Keratinocyte (primary cell): ENCODE measurements at regions not wholly inside any gene's neighbourhood (a gene's known extent, or its start where the extent isn't known, plus 50 kb on each side); places are given as distances from the start of the nearest gene placed in this dataset.
"Not testable (repeated sequence)": the region's sequence is repeated elsewhere in the genome, so short reads cannot be mapped to it uniquely, and the experiment has no call there.

Experiments used
- DNase-seq: peaks from one replicate; pipeline ENCODE4 v3.0.0-alpha.2; 2011; ENCODE audit warnings: low read depth, missing footprints, low spot score
- FAIRE-seq: peaks from 2 replicates; lab custom pipeline; 2011; peaks lifted over from hg19 to GRCh38; lab: Jason Lieb, UNC
- H2AFZ ChIP-seq: 2 replicates; pipeline ENCODE4 v1.6.0; 2012; ENCODE audit warnings: low read length, control low read depth, inconsistent platforms; ENCODE audit not compliant: control insufficient read depth
- H3K27ac ChIP-seq: 2 replicates; pipeline ENCODE4 v1.5.1; 2011; ENCODE audit warnings: low read length; ENCODE audit not compliant: control insufficient read depth, insufficient read depth
- H3K27me3 ChIP-seq: 3 replicates; pipeline ENCODE4 v1.6.0; 2011; ENCODE audit warnings: low read length; ENCODE audit not compliant: control insufficient read depth, insufficient read depth; ENCODE audit errors: extremely low read depth
- H3K36me3 ChIP-seq, 2 experiments: 2 replicates in 1 of 2; 3 replicates in 1 of 2; pipeline ENCODE4 v1.5.1; 2011; ENCODE audit warnings: low read length in 2 of 2, mild to moderate bottlenecking in 1 of 2; ENCODE audit not compliant: control insufficient read depth in 2 of 2, insufficient read depth in 2 of 2; ENCODE audit errors: extremely low read depth in 1 of 2
- H3K4me1 ChIP-seq: 3 replicates; pipeline ENCODE4 v1.5.1; 2011; ENCODE audit warnings: low read length; ENCODE audit not compliant: control insufficient read depth, insufficient read depth; ENCODE audit errors: extremely low read depth
- H3K4me2 ChIP-seq: 3 replicates; pipeline ENCODE4 v1.6.0; 2011; ENCODE audit warnings: low read depth, low read length; ENCODE audit not compliant: control insufficient read depth, insufficient read depth; ENCODE audit errors: extremely low read depth
- H3K4me3 ChIP-seq, 3 experiments: fragments of 200-600 bp in 1 of 3; sonication (generic) in 1 of 3; 2 replicates in 2 of 3; 3 replicates in 1 of 3; pipeline ENCODE4 v1.5.1; 2011 to 2016; ENCODE audit warnings: low read length in 3 of 3, mild to moderate bottlenecking in 3 of 3, control low read depth in 2 of 3, inconsistent platforms in 1 of 3, low read depth in 1 of 3, mixed read lengths in 1 of 3, mixed run types in 1 of 3, moderate library complexity in 1 of 3; ENCODE audit not compliant: control insufficient read depth in 2 of 3, insufficient read depth in 2 of 3; ENCODE audit errors: extremely low read depth in 1 of 3
- H3K79me2 ChIP-seq: 2 replicates; pipeline ENCODE4 v1.6.0; 2012; ENCODE audit warnings: low read length; ENCODE audit not compliant: control insufficient read depth, insufficient read depth
- H3K9ac ChIP-seq: 3 replicates; pipeline ENCODE4 v1.6.0; 2011; ENCODE audit warnings: low read length; ENCODE audit not compliant: control insufficient read depth, insufficient read depth; ENCODE audit errors: extremely low read depth
- H3K9me1 ChIP-seq: 3 replicates; pipeline ENCODE4 v1.6.0; 2011; ENCODE audit warnings: low read length; ENCODE audit not compliant: control insufficient read depth, insufficient read depth; ENCODE audit errors: extremely low read depth
- H3K9me3 ChIP-seq: 2 replicates; pipeline ENCODE4 v1.5.1; 2012; ENCODE audit warnings: low read depth, low read length; ENCODE audit not compliant: control insufficient read depth
- H4K20me1 ChIP-seq: 3 replicates; pipeline ENCODE4 v1.6.0; 2011; ENCODE audit warnings: low read length; ENCODE audit not compliant: control insufficient read depth, insufficient read depth; ENCODE audit errors: extremely low read depth
- CTCF ChIP-seq, 3 experiments: IDR thresholded peaks in 1 of 3; conservative IDR thresholded peaks in 1 of 3; optimal IDR thresholded peaks in 1 of 3; 2 replicates in 2 of 3; 3 replicates in 1 of 3; pipeline versions ENCODE3 to v1.5.1; 2011; ENCODE audit warnings: low read length in 3 of 3, mild to moderate bottlenecking in 3 of 3, moderate library complexity in 2 of 3, control low read depth in 1 of 3, inconsistent platforms in 1 of 3; ENCODE audit not compliant: insufficient read depth in 2 of 3; ENCODE audit errors: extremely low read depth in 1 of 3
- EZH2 ChIP-seq: IDR thresholded peaks from one replicate; pipeline ENCODE4 v1.6.1; 2012; ENCODE audit warnings: inconsistent platforms, mild to moderate bottlenecking, low read length, moderate library complexity
- dilution Hi-C: fragments of 300-500 bp; cut with MboI; formaldehyde crosslinking; loops from one replicate; pipeline ENCODE4 v1.7.0; 2020; ENCODE audit warnings: low sequenced_read_pairs; ENCODE audit not compliant: extremely low pct_ligation_motif_present

GRCh38 chr1:90282811-90283210 lies 287.9 kb downstream of the ZNF326 start:
- dilution Hi-C loops: no loop called here
- no peak overlapping the region for H3K4me2 ChIP-seq

DNA sequence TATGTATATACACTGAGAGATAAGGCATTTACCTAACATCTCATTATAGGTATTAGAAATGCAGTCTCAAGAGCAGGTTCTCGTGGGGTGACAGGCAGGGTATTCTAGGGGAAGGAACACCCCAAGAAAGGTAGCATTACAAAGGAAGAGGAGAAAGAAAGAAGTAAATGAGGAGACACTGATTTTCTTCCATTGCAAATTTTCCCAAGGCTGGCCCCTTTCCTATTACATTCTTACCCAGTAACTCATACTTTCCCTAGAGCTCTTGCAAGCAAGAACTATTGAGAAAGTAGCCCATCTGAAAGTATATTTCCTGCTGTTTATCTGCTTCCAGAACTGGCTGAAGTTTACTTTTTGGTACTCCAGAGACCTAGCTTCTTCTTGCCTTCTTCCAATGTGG lies 287.0 kb downstream of the ZNF326 start:
- FAIRE-seq, H3K4me3 ChIP-seq, H4K20me1 ChIP-seq, DNase-seq, H3K27ac ChIP-seq, H3K27me3 ChIP-seq, H3K36me3 ChIP-seq, H3K4me2 ChIP-seq, H3K4me1 ChIP-seq, H3K79me2 ChIP-seq, dilution Hi-C loops, H3K9me1 ChIP-seq, H3K9me3 ChIP-seq, H3K9ac ChIP-seq: not testable (repeated sequence)
- H2AFZ ChIP-seq: peak overlapping the region; percentile 55

More at GRCh38 chr1:90282811-90283210, 287.9 kb downstream of the ZNF326 start:
- H3K9me3 ChIP-seq: no peaks in the 10 kb centered on the region
- no peak overlapping the region for H3K9ac ChIP-seq
- H3K9me1 ChIP-seq: no peaks in the 10 kb centered on the region
- H4K20me1 ChIP-seq: no peaks in the 10 kb centered on the region
- H3K36me3 ChIP-seq: no peaks in the 10 kb centered on the region
- no peaks in the 10 kb centered on the region for H3K79me2 ChIP-seq
- no peak overlapping the region for H2AFZ ChIP-seq
- DNase-seq: no peak
- no peaks in the 10 kb centered on the region for H3K4me1 ChIP-seq
- TF ChIP-seq CTCF (optimal IDR thresholded peaks at IDR 0.05 in 1 of 3, IDR thresholded peaks at IDR 0.05 in 1 of 3, conservative IDR thresholded peaks at IDR 0.05 in 1 of 3; ENCODE audit: extremely low read depth in 1 of 3, insufficient read depth in 2 of 3, low read length in 3 of 3) (no peak), EZH2 (no peak)
- no peak overlapping the region for H3K27ac ChIP-seq
- H3K27me3 ChIP-seq: no peaks in the 10 kb centered on the region
- no peak overlapping the region for H3K4me3 ChIP-seq
- no peak for FAIRE-seq

DNA sequence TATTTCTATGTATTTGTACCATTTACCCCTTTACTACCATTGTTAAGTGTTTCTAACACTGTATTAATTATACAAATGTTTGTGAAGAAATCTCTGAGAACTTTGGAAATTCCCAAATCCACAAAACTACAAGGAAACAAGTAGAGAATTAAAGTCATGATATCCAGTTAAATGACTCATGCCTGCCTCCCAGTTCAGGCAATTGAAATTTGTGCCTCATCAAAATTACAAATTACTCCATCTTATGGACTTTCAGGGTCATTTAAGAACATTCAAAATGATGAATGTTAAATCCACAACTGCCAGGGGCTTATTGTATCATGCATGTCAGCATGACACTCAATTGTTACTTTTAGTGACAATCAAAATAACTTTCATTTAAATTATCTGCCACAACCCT lies 282.4 kb downstream of the ZNF326 start:
- no peaks in the 10 kb centered on the region for H3K9me1 ChIP-seq
- no peak overlapping the region for H3K4me2 ChIP-seq
- no peaks in the 10 kb centered on the region for H4K20me1 ChIP-seq
- no peaks in the 10 kb centered on the region for H3K79me2 ChIP-seq
- no peaks in the 10 kb centered on the region for H3K27me3 ChIP-seq
- TF ChIP-seq CTCF (optimal IDR thresholded peaks at IDR 0.05 in 1 of 3, IDR thresholded peaks at IDR 0.05 in 1 of 3, conservative IDR thresholded peaks at IDR 0.05 in 1 of 3; ENCODE audit: extremely low read depth in 1 of 3, insufficient read depth in 2 of 3, low read length in 3 of 3) (no peak), EZH2 (no peak)
- H3K36me3 ChIP-seq: no peaks in the 10 kb centered on the region
- H3K9me3 ChIP-seq: no peaks in the 10 kb centered on the region
- DNase-seq (no peak), FAIRE-seq (no peak)
- no peak overlapping the region for H3K9ac ChIP-seq
- H2AFZ ChIP-seq: no peak overlapping the region
- dilution Hi-C loops: no loop called here
- no peak overlapping the region for H3K4me3 ChIP-seq
- no peak overlapping the region for H3K27ac ChIP-seq
- no peaks in the 10 kb centered on the region for H3K4me1 ChIP-seq
